GM18517 (cell line): ENCODE measurements at regions not wholly inside any gene's neighbourhood (a gene's known extent, or its start where the extent isn't known, plus 50 kb on each side); places are given as distances from the start of the nearest gene placed in this dataset.
"Not testable (repeated sequence)": the region's sequence is repeated elsewhere in the genome, so short reads cannot be mapped to it uniquely, and the experiment has no call there.

Source experiments
- ATAC-seq: cut with Tn5 transposase; IDR thresholded peaks from one replicate; pipeline ENCODE4 v1.9.1; 2021; ENCODE audit warnings: mild to moderate bottlenecking, moderate library complexity; ENCODE audit not compliant: unreplicated experiment

GRCh38 chr10:7070950-7071349, 339.9 kb downstream of the SFMBT2 start:
- ATAC-seq, result no peak

DNA sequence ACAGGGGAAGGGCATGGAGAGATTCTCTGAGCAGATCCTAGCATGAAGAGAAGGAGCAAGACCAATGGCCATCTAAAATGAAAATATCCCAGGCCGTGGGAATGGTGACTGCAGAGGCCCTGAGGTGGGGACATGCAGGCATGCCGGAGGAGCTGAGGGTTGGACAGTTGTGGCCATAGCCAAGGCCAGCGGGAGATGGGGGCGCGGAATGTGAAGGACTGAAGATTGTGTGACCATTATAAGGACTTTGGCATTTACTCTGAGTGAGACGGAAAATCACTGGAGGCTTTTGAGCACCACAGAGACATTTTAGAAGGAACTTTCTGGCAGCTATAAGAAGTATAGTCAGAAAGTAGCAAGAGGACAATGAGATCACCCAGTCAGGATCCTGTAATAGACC, 341.1 kb downstream of the SFMBT2 start:
- no peak for ATAC-seq

DNA sequence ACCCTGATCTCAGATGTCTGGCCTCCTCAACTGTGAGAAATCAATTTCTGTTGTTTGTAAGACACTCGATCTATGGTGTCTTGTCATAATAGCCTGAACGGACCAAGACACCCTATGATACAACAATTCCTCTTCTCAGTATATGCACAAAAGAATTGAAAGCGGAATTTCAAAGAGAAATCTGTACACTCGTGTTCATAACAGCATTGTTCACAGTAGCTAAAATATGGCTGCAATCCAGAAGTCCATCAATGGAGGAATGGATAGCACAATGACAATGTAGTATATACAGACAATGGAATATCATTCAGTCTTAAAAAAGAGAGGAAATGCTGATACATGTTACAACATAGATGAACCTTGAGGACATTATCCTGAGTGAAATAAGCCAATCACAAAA, 354.6 kb downstream of the SFMBT2 start:
- ATAC-seq, result no peak

DNA sequence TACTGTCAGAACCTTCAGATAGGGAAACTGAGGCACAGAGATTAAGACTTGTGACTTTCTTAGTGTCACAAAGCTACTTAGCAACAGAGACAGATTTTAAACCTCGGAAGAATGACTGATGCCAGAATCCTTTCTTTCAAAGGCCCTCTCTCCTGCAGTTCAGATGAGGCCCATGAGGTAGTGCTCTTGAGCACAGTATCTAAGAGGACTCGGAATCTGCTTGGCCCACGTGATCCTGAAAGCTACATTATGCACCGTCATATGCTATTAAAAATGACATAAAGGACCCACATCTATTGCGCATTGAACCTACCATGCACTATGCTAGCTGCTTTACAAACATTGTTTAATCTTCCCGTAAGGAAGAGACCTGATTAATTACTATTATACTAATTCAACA, 355.9 kb downstream of the SFMBT2 start:
- ATAC-seq, result no peak

DNA sequence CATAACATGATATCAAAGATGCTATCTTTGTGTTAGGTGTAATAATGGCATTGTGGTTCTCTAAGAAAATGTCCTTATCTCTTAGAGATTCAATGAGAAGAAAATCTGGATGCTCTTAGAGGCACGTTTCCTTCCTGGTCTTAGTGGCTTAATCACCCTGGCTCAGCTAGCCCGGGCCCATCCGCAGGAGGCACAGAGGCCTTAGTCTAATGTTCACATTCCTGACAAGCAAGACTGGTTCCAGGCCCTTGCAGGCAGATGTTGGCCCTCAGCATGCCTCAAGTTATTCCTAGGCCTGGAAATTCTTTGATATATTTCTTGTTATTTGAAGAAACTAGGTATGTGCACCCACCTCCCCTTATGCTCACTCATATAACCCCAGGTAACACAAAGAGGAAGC, 357.6 kb downstream of the SFMBT2 start:
- ATAC-seq, result no peak

- not testable (repeated sequence) for ATAC-seq
These were observed 360.8 kb downstream of the SFMBT2 start for GRCh38 chr10:7050024-7050423.

GRCh38 chr10:7048061-7048460, 362.8 kb downstream of the SFMBT2 start:
- no peak for ATAC-seq

DNA sequence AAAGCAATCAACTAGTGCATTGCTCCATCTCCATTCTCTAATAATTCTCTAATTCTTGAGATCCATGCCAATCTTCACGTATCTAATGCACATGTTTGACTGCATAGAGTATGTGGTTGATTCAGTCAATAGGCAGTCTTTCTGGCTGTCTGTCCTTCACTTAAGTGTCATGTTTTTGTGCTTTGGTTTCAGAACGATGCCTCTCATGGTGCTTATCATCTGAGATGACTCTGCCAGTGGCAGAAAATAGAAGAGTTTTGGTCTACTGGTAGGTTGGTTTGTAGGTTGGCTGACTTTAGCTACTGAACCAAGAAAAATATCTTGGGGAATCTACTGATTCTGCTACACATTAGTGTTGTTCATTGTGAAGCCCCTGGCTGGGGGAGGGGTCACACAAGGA, 364.2 kb downstream of the SFMBT2 start:
- peak; percentile 65 for ATAC-seq

DNA sequence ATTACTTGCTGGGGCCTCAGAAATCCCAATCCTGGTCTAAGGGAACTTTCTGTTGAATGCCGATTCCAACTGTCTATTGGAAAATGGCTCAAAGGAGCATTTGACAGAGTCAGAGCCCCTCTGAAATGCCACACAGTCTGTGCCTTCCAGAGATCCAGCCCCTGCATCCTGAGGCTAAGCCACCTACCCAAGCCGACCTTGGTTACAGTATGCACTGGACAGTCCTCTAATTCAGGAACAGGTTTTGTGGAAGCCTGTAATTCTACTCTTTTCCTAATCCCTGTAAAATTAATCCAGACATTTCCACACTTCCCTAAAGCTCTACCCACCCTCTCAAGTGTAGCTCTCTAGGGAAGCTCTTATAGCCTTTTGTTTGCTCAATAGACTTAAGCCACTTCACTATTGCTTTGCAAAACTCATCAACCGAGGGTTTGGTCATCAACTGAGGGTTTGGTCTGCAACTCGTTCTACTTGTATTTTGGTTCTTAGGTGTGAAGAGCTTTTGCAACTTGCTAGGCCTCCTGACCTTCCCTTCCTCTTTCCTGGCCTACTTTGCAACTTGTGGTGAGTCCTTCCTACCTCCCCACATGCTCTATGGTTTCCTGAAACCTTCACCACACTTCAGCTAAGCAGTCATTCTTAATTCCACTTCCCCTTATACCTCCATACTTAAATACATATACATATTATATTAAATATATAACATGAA, 364.8 kb downstream of the SFMBT2 start:
- ATAC-seq, result peak; percentile 53

DNA sequence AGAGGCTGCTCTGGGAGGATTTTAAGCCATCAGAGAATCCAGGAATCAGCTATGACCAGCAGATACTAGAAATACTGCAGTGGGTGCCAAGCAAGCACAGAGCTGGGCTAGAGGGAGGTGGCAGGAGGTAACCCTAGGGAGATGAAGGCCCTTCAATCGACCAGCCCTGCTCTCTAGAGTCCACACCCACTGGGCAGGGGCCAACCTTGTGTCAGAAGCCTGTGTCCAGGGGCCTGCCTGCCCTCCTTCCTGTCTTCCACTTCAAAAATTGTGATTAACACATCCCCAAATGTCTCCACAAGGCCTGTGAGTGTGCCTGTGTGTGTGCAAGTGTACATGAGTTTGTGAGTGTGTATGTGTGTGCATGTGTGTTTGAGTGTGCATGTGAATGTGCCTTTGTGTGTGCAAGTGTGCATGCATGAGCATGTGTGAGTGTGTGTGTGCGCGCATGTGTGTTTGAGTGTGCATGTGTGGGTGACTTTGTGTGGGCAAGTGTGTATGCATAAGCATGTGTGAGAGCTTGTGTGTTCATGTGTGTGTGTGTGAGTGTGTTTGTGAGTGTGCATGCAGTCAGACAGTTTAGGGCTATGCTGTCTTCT, 367.7 kb downstream of the SFMBT2 start:
- no peak for ATAC-seq

DNA sequence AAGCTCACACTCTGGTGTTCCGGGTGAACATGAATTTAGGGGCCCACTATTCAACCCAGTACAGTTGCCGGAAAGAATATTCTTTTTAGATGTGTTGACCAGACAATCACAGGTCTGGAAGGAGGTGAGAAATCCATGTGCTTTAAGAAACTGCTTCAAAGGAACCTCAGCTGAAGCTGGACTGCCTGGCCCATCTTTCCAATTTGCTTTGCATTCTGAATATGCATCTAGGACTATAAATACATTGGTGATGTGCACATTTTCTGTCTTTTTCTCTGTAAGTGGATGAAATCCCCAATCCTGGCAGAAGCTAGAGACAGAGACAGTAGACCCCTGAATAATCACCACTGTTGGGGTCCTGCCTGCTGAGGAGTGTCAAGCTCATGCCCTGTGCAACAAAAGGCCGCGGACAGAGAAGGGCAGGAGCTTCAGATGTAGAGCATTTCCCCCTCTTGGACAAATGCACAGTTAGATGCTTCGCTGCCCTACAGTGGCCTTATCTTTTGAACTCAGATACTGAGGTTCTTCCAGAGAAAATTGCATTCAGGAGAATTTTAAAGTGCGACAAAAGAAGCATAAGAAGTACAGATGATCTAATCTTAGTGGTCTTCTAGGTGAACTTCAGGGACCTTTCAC, 368.3 kb downstream of the SFMBT2 start:
- ATAC-seq, result no peak

GRCh38 chr10:7042000-7042399, 368.8 kb downstream of the SFMBT2 start:
- ATAC-seq, result no peak

DNA sequence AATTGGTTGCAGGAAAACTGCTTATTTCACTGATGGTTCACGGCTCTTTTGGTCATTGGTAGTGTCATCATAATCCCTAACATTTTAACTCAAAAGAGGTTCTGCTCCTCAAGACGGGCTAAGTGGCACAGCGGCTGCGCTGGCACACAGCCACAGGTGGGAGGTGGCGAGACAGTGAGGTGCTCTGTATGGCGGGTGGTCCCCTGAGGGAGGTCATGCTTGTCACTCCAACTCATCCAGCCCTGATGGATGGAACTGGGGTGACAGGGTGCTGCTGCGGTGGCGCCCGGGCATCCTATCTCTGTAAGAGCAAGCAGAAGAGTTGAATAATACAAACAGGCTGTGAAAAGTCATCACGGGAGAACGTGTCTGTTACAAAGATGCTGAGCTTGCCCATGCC, 370.2 kb downstream of the SFMBT2 start:
- no peak for ATAC-seq

DNA sequence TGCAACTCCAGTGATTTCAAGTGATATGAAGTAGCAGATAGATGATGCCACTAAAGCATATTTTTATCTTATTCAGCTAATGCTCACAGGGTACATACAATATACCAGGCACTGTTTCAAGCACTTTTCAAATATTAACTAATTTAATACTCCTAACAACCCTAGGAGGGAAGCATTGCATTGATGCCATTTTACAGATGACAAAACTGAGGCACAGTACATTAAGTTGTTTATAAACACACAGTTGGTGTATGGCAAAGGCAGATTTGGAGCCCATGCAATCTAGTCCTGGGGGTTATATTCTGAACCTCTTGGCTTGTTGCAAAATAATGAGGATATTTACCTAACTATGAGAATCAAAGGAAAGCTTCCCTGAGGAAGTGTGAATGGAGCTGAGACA, 371.0 kb downstream of the SFMBT2 start:
- ATAC-seq, result no peak

DNA sequence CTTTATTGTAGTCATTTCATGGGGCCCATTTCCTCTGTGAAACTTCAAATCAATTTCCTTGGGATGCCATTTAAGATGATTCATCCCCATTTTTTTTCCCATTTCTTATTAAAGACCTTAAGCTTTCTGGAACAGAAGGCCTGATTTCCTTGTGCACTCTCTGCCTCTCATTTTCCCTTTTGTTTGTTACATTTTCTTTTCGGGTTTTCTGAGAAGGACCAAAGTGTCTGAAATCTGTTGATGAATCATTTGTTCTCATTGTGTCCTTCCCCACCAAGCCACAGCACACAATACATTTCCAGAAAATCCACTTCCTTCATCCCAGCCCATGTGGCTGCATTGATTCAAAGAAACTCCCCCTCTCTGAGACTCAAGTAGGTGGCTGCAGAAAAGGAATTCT, 372.4 kb downstream of the SFMBT2 start:
- ATAC-seq, result no peak

GRCh38 chr10:7037434-7037833, 373.4 kb downstream of the SFMBT2 start:
- not testable (repeated sequence) for ATAC-seq

- no peak for ATAC-seq
These were observed 373.9 kb downstream of the SFMBT2 start for GRCh38 chr10:7036951-7037350.

DNA sequence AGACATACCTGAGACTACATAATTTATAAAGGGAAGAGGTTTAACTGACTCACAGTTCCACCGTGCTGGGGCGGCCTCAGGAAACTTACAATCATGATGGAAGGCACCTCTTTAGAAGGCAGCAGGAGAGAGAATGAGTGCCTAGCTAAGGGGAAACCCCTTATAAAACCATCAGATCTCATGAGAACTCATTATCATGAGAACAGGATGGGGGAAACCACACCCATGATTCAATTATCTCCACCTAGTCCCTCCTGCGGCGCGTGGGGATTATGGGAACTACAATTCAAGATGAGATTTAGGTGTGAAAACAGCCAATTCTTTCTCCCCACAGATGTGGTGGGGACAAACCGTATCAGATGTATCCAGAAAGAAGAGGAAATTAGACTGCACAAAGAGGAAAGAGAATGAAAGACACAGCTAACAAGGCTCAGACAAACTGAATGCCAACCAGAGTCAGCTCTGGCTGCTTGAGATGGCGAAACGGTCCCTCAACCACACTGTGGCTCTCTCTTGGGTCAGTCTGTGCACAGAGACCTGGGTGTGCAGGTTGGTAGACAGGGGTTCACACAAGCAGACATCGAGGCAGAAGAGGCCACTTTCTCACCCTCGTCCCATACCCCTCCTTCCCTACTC, 375.6 kb downstream of the SFMBT2 start:
- no peak for ATAC-seq

GRCh38 chr10:7033031-7033430, 377.8 kb downstream of the SFMBT2 start:
- ATAC-seq, result no peak

- no peak for ATAC-seq
These were observed 380.5 kb downstream of the SFMBT2 start for GRCh38 chr10:7030134-7030855.

DNA sequence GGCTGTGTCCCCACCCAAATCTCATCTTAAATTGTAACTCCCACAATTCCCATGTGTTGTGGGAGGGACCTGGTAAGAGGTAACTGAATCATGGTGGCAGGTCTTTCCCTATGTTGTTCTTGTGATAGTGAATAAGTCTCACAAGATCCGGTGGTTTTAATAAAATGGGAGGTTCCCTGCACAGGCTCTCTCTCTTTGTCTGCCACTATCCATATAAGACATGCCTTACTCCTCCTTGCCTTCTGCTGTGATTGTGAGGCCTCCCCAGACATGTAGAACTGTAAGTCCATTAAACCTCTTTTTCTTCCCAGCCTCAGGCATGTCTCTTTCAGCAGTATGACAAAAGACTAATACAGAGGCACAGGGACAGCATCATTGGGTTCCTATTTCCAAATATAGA, 381.2 kb downstream of the SFMBT2 start:
- ATAC-seq, result no peak
